GM13976 (cell line): ENCODE measurements at regions not wholly inside any gene's neighbourhood (a gene's known extent, or its start where the extent isn't known, plus 50 kb on each side); places are given as distances from the start of the nearest gene placed in this dataset.

Source experiments
- DNase-seq: peaks from one replicate; pipeline ENCODE4 v3.0.0; 2012; ENCODE audit warnings: low spot score
- in situ Hi-C: fragments of 300-500 bp; cut with MboI; formaldehyde crosslinking; loops from one replicate; pipeline ENCODE4 v1.12.0; 2022; ENCODE audit warnings: low sequenced_read_pairs, mixed read lengths, inconsistent platforms; ENCODE audit not compliant: unreplicated experiment
- TF ChIP-seq, protein P1 (sequence below): IDR thresholded peaks from 2 replicates; pipeline ENCODE4 v1.5.1; 2012; ENCODE audit warnings: borderline replicate concordance, mild to moderate bottlenecking; ENCODE audit not compliant: insufficient read depth; ENCODE audit errors: extremely low read depth, missing control alignments, control extremely low read depth

DNA sequence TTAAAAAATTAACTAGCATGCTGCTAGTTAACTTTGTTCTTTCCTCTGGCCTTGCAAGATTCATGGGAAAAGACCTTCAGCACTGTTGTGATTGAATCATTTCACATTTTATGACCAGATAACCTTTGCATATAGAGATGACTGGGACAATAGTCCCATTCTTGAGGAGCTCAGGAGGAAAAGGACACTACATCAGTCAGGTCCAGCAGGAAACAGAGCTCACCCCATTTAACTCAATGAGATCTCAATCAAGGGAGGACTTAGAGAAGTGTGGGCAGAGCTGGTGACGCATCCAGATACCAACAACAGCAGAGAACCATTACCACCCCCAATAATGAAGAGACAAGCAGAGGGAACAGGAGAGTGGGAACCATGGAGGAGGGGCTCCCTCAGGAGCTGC lies 109.4 kb upstream of the GUCA2B start:
- TF ChIP-seq, protein P1, sequence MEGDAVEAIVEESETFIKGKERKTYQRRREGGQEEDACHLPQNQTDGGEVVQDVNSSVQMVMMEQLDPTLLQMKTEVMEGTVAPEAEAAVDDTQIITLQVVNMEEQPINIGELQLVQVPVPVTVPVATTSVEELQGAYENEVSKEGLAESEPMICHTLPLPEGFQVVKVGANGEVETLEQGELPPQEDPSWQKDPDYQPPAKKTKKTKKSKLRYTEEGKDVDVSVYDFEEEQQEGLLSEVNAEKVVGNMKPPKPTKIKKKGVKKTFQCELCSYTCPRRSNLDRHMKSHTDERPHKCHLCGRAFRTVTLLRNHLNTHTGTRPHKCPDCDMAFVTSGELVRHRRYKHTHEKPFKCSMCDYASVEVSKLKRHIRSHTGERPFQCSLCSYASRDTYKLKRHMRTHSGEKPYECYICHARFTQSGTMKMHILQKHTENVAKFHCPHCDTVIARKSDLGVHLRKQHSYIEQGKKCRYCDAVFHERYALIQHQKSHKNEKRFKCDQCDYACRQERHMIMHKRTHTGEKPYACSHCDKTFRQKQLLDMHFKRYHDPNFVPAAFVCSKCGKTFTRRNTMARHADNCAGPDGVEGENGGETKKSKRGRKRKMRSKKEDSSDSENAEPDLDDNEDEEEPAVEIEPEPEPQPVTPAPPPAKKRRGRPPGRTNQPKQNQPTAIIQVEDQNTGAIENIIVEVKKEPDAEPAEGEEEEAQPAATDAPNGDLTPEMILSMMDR: no peak
- no peak for DNase-seq
- in situ Hi-C loops: no loop called here

DNA sequence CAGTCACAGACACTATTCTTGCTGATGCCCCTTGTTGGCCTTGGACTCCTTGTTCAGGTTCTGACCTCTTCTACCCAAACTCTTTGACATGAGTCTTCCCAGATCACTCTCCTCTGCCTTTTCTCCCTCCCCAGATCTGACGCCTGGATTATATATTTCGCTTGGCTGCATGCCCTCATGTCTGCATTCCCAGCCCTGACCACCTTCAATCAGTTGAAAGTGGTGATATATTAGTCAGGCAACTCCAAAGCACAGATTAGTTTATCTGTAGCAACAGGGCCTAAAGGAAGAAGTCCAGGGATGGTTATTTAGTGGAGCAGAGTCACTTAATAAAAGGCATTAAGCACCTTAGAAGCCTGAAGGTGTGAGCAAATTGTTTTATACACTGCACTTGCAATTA lies 110.0 kb upstream of the GUCA2B start:
- TF ChIP-seq, protein P1: no peak
- no peak for DNase-seq
- in situ Hi-C loops: no loop called here

DNA sequence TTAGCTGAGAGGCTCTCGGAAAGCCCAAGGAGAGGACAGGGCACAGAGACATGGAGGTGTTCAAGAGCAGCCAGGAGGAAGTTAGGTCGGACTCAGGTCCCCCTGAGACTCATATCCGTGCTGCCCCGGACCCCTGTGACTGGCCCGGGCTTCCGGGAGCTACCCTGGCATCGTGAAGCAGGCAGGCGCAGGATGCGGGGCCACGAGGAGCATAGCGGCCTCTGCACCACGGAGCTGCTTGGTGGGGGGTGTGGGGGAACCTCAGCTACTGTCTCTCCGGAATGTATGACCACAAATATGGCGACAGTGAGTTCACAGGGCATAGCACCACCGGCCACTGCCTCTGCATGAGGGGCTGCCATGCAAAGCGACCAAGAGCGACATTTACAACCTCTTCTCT lies 112.2 kb upstream of the GUCA2B start:
- in situ Hi-C loops: no loop called here
- no peak for DNase-seq
- TF ChIP-seq, protein P1: no peak

DNA sequence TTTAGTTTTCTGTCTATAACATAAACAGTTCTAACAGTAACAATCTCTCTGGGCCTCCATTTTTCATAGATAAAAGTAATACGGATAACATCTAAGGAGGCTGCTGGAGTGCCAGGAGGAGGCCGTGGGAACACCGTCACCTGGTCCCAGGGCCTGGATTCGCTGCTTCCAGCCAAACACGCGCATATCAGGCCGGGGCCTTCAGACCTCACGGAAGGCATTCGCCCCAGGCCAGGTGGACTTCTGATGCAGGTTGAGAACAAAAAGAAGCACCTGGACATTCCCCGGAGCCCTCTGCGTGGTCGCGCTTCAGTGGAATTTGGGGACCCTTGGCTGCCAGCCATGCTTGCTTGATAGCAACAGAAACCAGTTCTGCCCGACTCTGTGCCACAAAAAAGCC lies 113.1 kb upstream of the GUCA2B start:
- no peak for DNase-seq
- TF ChIP-seq, protein P1: no peak
- in situ Hi-C loops: no loop called here

DNA sequence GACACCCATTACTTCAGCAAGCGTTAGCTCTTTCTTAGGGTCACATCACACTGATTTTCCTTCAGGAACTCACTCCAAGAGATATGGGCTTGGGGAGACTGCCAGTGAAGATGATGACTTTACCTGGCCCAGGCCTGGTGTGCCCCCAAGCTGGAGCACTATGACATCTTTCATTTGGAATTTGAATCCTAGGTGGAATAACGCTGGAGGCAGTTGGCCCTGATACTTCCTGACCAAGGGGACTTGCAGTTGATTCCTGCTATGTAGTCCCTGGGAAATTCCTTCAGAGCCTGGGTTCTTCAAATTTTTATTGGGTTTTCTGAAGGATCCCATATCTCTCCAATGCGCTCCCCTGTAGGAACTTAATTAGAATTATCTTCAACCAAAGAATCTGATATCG lies 114.9 kb upstream of the GUCA2B start:
- TF ChIP-seq, protein P1: no peak
- DNase-seq: no peak
- in situ Hi-C loops: no loop called here

DNA sequence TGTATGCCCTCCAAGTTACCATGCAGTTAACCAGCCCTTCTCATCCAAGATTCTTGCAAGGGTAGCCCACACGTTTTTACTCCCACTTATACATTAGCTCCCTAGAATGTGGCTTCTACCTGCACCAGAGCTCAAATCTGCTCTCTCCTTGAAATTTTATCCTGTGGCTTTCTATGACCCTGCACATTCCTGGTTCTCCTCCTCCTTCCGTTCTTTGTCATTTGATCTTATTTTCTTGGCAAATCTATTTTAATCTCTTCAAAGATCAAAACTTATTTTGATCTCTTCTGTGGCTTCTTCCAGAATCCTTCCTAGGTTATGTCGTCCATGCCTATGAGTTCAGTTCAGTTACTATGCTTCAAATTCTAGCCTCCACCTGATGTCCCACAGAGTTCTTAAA lies 115.6 kb upstream of the GUCA2B start:
- TF ChIP-seq, protein P1: no peak
- in situ Hi-C loops: no loop called here
- DNase-seq: no peak

DNA sequence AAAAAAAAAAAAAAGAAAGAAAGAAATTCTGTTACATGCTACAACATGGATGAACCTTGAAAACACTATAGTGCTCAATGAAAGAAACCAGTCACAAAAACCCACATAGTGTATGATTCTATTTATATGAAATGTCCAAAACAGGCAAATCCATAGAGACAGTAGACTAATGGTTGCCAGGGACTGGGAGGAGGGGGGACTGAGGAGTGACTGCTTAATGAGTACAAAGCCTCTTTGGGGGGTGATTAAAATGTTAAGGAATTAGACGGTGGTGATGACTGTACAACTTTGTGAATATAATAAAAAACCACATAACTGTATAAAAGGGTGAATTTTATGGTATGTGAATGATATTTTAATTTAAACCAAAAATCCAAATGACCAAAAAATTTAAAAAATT lies 116.0 kb upstream of the GUCA2B start:
- no peak for DNase-seq
- in situ Hi-C loops: no loop called here
- TF ChIP-seq, protein P1: no peak
